Transverse colon (tissue), 4 donors: ENCODE measurements at regions not wholly inside any gene's neighbourhood (a gene's known extent, or its start where the extent isn't known, plus 50 kb on each side); places are given as distances from the start of the nearest gene placed in this dataset.

Source experiments
- small RNA-seq, 4 donors: library from RNA; depleted of rRNA; stranded (forward); fragments of <200 nt; gene quantifications; one replicate each; pipeline ENCODE3, GENCODE V24; 2016

Small RNA genes in the stretch of these regions (small RNA-seq; reads per million reads assigned to genes)
- gene RNU1-33P, result 0 reads per million in 4 donors
